Activated naive CD4-positive, alpha-beta T cell treated with anti-CD3 and anti-CD28 coated beads, Interleukin-2, amount 10 ng/mL, durations not matched to agents 7 days and 5 days (primary cell): ENCODE measurements at regions not wholly inside any gene's neighbourhood (a gene's known extent, or its start where the extent isn't known, plus 50 kb on each side); places are given as distances from the start of the nearest gene placed in this dataset.

ENCODE experiments used
- CTCF ChIA-PET: fragments of 350-600 bp; sonication (Branson Sonifier 250); formaldehyde crosslinking; loops from one replicate; lab custom pipeline; 2021; ENCODE audit warnings: antibody characterized with exemption; lab: Charles Lee
- DNase-seq: peaks from one replicate; pipeline ENCODE4 v3.0.0-alpha.2; 2020
- H3K27ac Mint-ChIP-seq: one replicate; pipeline ENCODE4 v1.8.0; 2021; ENCODE audit warnings: mild to moderate bottlenecking, moderate library complexity, mixed read lengths
- H3K27me3 Mint-ChIP-seq: one replicate; pipeline ENCODE4 v1.8.0; 2021; ENCODE audit warnings: mild to moderate bottlenecking, mixed read lengths
- H3K36me3 Mint-ChIP-seq: one replicate; pipeline ENCODE4 v1.8.0; 2021; ENCODE audit warnings: mixed read lengths
- H3K4me1 Mint-ChIP-seq: one replicate; pipeline ENCODE4 v1.8.0; 2021; ENCODE audit warnings: mixed read lengths
- H3K4me3 Mint-ChIP-seq: one replicate; pipeline ENCODE4 v1.8.0; 2021; ENCODE audit warnings: mild to moderate bottlenecking, moderate library complexity, mixed read lengths
- H3K9me3 Mint-ChIP-seq: one replicate; pipeline ENCODE4 v1.8.0; 2021; ENCODE audit warnings: mixed read lengths

DNA sequence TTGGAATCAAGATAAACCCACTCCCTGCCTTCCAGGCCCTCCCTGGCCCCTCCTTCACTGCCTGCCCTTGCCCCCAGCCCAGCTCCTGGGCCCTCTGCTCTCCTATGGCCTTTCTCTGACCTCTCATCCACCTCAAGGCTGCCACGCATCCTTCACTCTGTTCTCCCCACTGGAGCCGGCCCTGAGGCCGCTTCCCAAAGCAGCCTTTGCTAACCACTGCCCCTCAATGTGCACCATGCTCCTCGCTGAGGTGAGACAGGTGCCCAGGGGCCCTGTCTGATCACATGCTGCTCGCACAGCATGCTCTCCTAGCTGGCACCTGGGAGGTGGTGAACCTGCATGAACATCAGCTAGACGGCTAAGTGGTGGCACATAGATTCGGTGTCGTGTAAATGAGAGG is 138.5 kb upstream of the RET start:
- Mint-ChIP-seq H3K4me3 (no peak overlapping the region), H3K9me3 (no peaks in the 10 kb centered on the region), H3K27ac (no peak overlapping the region), H3K36me3 (no peaks in the 10 kb centered on the region), H3K4me1 (peaks cover 10% of the 10 kb centered on the region), H3K27me3 (peaks cover 41% of the 10 kb centered on the region)
- DNase-seq: no peak
- CTCF ChIA-PET: no interaction called here

DNA sequence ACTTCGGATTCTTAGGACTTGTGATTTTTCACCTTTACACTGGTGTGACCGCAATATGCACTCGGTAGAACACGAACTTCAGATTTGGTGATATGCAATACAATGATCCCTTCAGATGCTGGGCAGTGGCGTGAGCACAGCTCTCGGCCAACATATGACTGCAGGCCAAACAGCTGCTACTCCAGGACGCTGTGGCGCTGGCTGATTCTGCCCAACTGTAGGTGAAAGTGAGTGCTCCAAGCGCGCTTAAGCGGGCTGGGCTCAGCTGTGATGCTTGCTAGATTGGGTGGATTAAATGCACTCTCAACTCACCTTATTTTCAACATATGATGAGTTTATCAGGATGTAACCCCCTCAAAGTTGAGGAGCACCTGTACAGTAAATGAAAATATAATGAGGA is 137.6 kb upstream of the RET start:
- CTCF ChIA-PET: no interaction called here
- no peak for DNase-seq
- H3K27ac Mint-ChIP-seq: no peak overlapping the region
- H3K36me3 Mint-ChIP-seq: no peaks in the 10 kb centered on the region
- H3K9me3 Mint-ChIP-seq: no peaks in the 10 kb centered on the region
- peaks cover 33% of the 10 kb centered on the region for H3K27me3 Mint-ChIP-seq
- no peak overlapping the region for H3K4me3 Mint-ChIP-seq
- H3K4me1 Mint-ChIP-seq: peaks cover 3% of the 10 kb centered on the region

DNA sequence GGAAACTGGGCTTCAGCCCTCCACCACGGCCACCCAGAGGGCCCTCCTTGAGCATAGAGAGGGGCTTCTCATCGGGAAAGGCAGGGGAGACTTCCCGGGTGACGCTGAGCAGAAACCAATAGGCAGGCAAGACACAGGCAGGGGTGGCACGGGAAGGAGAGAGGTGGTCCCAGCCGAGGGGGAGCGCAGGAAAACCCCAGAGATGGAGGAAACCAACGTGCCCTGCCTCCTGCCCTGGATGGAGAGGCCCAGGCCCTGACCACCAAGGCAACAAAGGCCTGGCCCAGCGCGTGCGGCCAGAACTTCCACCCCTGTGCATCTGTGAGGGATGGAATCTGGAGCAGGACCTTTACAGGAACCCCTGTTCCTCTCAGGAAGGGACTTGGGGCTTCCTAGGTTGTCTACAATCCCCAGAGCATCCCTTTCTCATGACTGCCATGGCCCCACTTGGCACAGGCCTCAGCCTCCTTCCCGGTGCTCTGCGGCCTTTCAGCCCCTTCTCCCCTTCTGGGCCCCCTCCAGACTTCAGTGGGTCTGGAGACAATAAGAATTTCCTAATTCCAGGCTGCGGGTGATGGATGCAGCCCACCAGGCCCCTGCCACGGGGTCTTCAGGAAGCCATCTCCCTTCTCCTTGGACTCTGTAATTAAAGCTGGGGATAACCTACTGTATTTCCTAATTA is 137.0 kb upstream of the RET start:
- CTCF ChIA-PET: no interaction called here
- Mint-ChIP-seq H3K27me3 (peaks cover 27% of the 10 kb centered on the region), H3K27ac (no peak overlapping the region)

DNA sequence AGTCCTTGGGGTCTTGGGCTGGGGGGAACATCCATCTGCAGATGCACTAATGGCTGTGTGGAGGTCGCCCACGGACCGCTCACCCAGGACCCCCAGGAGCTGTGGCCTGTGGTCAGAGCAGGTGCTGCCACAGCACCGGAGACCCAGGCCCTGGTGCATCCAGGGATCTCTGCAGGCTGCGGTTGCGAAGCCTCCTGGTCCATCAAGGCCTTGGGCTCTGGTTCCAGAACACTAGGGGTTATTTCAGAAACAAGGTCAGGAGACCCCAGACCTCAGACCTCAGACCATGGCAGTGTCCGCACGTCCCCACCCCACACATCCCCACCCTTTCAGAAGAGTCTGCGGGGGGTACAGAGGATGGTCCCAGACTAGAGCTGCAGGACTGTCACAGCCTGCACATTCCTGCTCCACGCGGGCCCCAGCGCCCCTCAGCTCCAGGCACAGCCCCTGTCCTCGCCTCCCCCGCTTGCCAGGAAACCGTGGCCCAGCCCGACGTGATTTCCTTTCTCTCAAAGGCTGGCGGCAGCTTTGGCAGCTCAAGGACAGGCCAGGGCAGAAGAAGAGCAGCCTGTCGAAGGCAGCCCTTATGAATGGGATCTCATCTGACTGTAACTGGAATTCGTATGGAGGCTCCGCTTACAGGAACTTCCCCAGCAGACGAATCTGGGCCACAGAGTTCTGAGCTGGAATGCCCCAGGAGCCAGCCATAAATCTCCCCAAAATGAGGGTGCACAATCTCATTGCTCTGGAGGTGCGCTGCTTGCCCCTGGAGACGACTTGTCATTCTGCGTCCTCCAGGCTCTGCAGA is 136.2 kb upstream of the RET start:
- H3K36me3 Mint-ChIP-seq: no peaks in the 10 kb centered on the region
- H3K9me3 Mint-ChIP-seq: no peaks in the 10 kb centered on the region
- no peaks in the 10 kb centered on the region for H3K4me1 Mint-ChIP-seq
- no peak overlapping the region for H3K4me3 Mint-ChIP-seq
- H3K27ac Mint-ChIP-seq: no peak overlapping the region
- peaks cover 18% of the 10 kb centered on the region for H3K27me3 Mint-ChIP-seq
- CTCF ChIA-PET: no interaction called here
- no peak for DNase-seq

More for the DNA sequence above, 137.0 kb upstream of the RET start:
- Mint-ChIP-seq H3K36me3 (no peaks in the 10 kb centered on the region), H3K4me1 (no peaks in the 10 kb centered on the region), H3K9me3 (no peaks in the 10 kb centered on the region), H3K4me3 (no peak overlapping the region)
- DNase-seq: no peak

DNA sequence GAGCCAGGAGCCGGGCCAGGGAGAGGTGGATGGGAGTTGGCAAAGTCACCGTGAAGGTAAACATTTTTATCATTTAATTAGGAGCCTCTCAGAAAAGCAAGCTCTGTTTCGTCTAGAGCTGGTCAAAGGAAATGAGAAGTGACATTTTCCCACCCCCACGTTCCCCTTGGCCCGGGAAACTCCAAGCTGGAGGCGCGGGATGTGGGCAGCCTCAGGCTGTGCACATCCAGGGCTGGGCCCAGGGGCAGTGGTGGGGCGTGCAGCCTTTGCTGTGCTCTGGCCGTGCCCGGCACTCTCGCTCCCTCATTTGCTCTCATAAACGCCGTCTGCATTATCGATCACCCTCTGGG is 135.6 kb upstream of the RET start:
- H3K4me1 Mint-ChIP-seq: no peaks in the 10 kb centered on the region
- H3K36me3 Mint-ChIP-seq: no peaks in the 10 kb centered on the region
- H3K4me3 Mint-ChIP-seq: no peak overlapping the region
- no peaks in the 10 kb centered on the region for H3K9me3 Mint-ChIP-seq
- DNase-seq: no peak
- CTCF ChIA-PET: no interaction called here
- no peak overlapping the region for H3K27ac Mint-ChIP-seq
- peaks cover 12% of the 10 kb centered on the region for H3K27me3 Mint-ChIP-seq

DNA sequence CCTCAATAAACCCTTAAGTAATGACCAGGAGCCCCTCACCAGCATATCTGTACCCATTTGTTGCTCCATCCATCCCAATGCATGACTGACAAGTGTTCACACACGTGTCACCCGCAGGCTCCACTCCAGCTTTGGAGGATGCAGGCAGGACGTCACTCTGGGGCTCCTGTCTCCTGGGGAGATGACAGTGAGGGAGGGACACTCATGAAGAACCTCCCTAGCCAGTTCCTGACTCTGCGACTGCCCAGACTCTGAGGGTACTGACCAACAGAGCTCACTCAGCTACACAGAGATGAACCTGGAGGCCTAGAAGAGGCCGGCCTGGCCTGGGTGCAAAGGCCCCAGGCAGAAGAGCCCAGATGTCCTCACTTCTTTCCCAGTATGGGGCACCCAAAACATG is 135.1 kb upstream of the RET start:
- CTCF ChIA-PET: no interaction called here
- no peak for DNase-seq
- H3K27me3 Mint-ChIP-seq: peaks cover 8% of the 10 kb centered on the region
- H3K4me1 Mint-ChIP-seq: no peaks in the 10 kb centered on the region
- no peak overlapping the region for H3K4me3 Mint-ChIP-seq
- H3K9me3 Mint-ChIP-seq: no peaks in the 10 kb centered on the region
- no peak overlapping the region for H3K27ac Mint-ChIP-seq
- no peaks in the 10 kb centered on the region for H3K36me3 Mint-ChIP-seq

DNA sequence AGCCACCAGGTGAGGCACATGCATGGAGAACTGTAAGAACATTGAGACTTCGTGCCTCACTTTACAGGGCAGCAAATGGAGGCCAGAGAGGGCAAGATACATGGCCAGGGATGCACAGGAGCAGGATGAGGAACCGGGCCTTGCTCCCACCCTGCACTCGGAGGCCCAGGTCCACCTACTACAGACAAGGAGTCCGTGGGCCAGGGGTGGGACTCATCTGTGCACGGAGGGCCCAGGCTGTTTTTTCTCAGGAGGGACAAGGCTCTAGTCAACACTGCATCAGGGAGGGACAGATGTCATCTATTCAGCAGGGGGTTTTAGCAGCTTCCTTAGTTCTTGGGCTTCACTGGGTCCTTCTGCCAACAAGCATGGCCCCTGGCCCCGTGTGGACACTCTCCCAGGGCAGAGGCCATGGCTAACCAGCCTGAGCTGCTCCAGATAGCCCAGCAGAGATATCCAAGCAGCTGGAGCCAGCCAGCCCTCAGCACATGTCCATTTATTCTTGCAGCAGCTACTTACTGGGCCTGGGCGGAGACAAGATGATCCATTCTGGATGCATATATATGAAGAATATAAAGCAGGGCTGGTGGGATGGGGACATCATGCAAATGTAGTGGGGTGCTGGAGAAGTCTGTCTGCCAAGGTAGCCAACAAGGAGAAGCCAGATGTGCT is 134.5 kb upstream of the RET start:
- Mint-ChIP-seq H3K27ac (no peak overlapping the region), H3K9me3 (no peaks in the 10 kb centered on the region), H3K27me3 (peaks cover 8% of the 10 kb centered on the region), H3K4me1 (no peaks in the 10 kb centered on the region), H3K36me3 (no peaks in the 10 kb centered on the region), H3K4me3 (no peak overlapping the region)
- CTCF ChIA-PET: no interaction called here
- no peak for DNase-seq

DNA sequence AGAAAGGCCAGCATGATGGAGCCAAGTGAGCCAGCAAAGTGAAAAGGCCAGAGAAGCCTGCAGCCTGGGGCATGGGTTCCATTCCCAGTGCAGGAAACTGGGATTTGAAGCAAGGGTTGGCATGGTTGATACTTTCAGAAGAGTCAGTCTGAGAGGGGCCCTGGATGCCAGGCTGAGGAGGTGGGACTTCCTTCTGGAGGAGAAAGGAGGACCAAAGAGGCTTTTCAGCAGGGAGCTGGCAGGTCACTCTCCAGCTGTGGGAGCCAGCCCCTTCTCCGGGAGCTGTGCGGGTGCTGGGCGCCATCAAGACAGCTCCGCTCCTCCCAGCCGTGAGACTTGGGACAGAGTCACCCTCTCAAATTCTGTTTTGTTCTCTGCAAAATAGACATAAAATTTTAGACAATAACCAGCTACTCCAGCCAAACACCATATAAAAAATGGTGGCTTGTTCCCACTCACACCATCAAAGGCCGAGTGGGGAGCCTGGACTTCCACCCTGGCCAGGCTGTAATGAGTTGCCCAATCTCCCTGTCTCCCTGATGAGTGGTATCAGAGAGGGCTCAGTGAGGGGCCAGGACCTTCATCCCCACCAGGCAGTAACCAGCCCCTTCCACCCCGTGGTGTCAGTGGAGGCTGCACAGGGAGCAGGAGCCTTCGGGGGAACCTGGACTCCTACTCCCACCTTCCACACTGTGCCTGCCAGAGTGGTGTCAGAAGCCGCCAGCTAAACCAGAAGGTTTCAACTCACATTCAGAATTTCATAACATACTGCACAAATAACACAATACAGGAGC is 133.6 kb upstream of the RET start:
- H3K36me3 Mint-ChIP-seq: no peaks in the 10 kb centered on the region
- peaks cover 8% of the 10 kb centered on the region for H3K27me3 Mint-ChIP-seq
- H3K27ac Mint-ChIP-seq: no peak overlapping the region
- CTCF ChIA-PET: no interaction called here
- no peaks in the 10 kb centered on the region for H3K4me1 Mint-ChIP-seq
- no peak overlapping the region for H3K4me3 Mint-ChIP-seq
- no peaks in the 10 kb centered on the region for H3K9me3 Mint-ChIP-seq
- DNase-seq: no peak

DNA sequence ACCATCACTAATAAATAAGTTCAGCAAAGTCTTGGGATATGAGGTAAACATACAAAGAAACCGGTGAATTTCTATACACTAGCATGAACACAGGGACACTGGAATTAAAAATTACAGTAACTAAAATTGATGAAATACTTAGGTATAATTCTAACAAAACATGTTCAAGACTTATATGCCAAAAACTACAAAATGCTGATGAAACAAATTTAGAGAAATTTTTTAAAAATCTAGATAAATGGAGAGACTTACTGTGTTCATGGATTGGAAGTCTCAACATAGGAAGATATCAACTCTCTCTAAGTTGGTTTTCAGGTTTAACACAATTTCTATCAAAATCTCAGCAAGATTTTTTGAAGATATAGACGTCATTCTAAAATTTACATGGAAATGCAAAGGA is 128.8 kb upstream of the RET start:
- H3K36me3 Mint-ChIP-seq: no peaks in the 10 kb centered on the region
- DNase-seq: no peak
- H3K4me1 Mint-ChIP-seq: no peaks in the 10 kb centered on the region
- CTCF ChIA-PET: no interaction called here
- H3K9me3 Mint-ChIP-seq: no peaks in the 10 kb centered on the region
- H3K27me3 Mint-ChIP-seq: peaks cover 16% of the 10 kb centered on the region
- no peak overlapping the region for H3K4me3 Mint-ChIP-seq
- H3K27ac Mint-ChIP-seq: no peak overlapping the region

DNA sequence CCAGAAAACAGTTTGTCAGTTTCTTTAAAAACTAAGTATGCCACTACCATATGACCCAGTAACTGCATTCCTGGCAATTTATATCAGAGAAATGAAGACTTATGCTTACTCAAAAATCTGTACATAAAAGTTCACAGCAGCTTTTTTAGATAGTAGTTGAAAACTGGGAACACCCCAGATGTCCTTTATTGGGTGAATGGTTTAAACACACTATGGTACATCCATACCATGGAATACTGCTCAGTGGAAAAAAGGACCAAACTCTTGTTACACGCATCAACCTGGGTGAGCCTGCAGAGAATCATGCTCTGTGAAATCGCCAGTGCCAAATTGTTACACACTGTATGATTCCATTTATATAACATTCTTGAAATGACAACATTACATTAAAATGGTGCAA is 127.6 kb upstream of the RET start:
- Mint-ChIP-seq H3K36me3 (no peaks in the 10 kb centered on the region), H3K4me3 (no peak overlapping the region)
- CTCF ChIA-PET: no interaction called here

DNA sequence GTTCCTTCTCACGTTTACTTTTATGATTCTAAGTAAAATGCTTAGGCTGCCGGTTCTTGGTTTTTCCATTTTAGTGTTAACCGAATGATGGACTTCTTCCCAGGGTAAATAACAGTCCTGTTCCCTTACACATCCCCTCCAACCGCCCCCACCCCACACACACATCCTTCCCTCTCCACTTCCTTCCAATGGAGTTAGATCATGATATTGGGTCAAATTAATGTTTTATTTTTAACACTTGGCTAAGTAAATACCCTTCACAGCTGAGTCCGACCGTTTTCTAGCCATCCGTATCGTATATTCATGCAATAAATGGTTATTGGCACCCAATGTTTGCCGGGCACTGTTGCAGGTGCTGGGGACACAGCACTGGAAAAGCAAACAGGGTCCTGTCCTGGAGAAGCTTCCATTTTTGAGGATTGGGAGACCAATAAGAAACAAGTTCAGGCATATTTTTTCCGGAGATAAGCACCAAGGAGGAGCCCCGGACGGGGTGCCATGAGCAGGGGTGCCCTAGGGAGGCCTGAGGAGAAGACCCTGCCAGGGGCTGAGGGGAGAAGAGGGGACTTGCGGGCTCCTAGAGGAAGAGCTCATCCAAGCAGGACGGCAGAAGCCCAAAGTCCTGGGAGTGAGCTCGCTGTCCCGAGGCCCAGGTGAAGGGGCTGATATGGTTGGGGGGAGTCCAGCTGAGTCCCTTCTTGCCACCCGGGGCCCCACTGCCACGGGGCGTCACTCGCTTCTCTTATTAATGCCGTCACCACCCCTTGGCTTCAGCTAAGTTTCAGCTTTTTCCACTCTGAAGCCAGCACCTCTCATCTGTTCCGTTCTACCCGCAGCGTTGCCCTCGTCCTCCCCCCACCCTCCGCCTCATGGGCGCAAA is 126.0 kb upstream of the RET start:
- peaks cover 16% of the 10 kb centered on the region for H3K27me3 Mint-ChIP-seq
- DNase-seq: no peak
- CTCF ChIA-PET: no interaction called here
- H3K36me3 Mint-ChIP-seq: no peaks in the 10 kb centered on the region
- no peak overlapping the region for H3K4me3 Mint-ChIP-seq
- H3K4me1 Mint-ChIP-seq: no peaks in the 10 kb centered on the region
- no peak overlapping the region for H3K27ac Mint-ChIP-seq
- no peaks in the 10 kb centered on the region for H3K9me3 Mint-ChIP-seq

More for the DNA sequence above, 127.6 kb upstream of the RET start:
- peaks cover 16% of the 10 kb centered on the region for H3K27me3 Mint-ChIP-seq
- no peak for DNase-seq
- no peak overlapping the region for H3K27ac Mint-ChIP-seq
- no peaks in the 10 kb centered on the region for H3K4me1 Mint-ChIP-seq
- no peaks in the 10 kb centered on the region for H3K9me3 Mint-ChIP-seq

DNA sequence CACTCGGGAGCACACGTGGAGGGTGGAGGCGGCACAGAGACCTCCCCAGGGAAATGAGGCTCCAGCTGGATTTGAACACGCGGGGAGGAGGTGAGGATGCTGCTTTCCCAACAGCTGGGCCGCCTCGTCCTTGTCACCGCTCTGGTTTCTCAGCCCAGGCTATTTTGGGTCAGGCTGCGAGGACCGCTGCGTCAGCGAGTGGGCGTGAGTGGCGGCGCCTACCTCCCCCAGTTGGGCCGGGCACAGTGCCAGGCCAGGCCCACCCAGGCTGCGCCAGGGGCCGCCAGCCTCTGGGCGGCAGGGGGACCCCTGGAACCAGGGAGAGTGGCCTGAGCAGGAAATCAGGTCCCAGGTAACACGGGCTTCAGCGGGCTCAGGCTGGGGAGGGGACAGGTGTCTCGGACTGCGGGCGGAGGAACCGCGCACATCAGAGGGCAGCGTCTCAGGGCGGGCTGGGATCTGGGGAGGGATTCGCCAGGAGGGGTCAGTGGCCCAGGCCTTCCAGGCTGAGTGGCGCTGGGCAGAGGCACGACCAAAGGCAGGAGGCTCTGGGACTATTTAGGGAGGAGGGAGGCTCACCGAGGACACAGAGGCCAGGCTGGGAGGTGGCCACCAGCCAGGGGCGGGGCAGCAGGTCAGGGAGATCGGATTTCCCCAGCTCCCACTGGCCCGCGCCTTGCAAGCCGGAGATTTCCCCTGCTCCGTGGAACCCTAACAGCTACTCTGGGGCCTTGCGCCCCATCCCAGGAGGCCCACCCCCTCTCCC is 125.2 kb upstream of the RET start:
- CTCF ChIA-PET: no interaction called here

DNA sequence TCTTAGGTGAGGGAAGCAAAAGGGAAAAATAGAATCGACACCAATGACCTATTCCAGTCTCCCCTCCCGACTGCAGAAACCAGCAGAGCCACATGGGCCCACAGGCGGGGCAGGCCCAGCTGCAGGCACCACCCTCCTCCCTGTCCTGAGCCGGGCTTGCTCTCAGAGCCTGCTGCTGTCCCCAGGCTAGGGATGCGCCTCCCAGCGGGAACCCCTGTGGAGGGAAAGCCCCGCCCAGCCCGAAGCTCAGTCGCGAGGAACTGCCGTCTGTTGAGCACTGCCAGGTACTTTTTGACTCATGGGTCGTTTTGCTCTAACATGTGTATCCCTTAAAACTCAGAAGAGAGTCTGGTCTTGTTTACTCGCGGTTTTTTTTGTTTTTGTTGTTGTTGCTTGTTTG is 124.5 kb upstream of the RET start:
- no peaks in the 10 kb centered on the region for H3K9me3 Mint-ChIP-seq
- CTCF ChIA-PET: no interaction called here
- no peak overlapping the region for H3K4me3 Mint-ChIP-seq
- H3K27me3 Mint-ChIP-seq: peaks cover 23% of the 10 kb centered on the region
- H3K4me1 Mint-ChIP-seq: no peaks in the 10 kb centered on the region
- no peak overlapping the region for H3K27ac Mint-ChIP-seq
- no peaks in the 10 kb centered on the region for H3K36me3 Mint-ChIP-seq
- no peak for DNase-seq

More for the DNA sequence above, 125.2 kb upstream of the RET start:
- H3K36me3 Mint-ChIP-seq: no peaks in the 10 kb centered on the region
- peaks cover 23% of the 10 kb centered on the region for H3K27me3 Mint-ChIP-seq
- H3K9me3 Mint-ChIP-seq: no peaks in the 10 kb centered on the region
- no peak overlapping the region for H3K4me3 Mint-ChIP-seq
- DNase-seq: no peak
- H3K27ac Mint-ChIP-seq: no peak overlapping the region
- no peaks in the 10 kb centered on the region for H3K4me1 Mint-ChIP-seq
